ENCODE measurements at regions not wholly inside any gene's neighbourhood (a gene's known extent, or its start where the extent isn't known, plus 50 kb on each side); places are given as distances from the start of the nearest gene placed in this dataset.

GRCh38 chr17:27984816-27985215 is 57.7 kb upstream of the NLK start:
- Histone ChIP-seq H2AFZ (replicated peaks; ENCODE audit: low read length, poor library complexity) (no peak overlapping the region), H3K79me1 (ENCODE audit: low read depth in 1 of 2, low read length in 2 of 2) (no peaks in the 10 kb centered on the region), H2BK20ac (ENCODE audit: low read depth, low read length) (no peak overlapping the region), H2BK120ac (ENCODE audit: low read depth, low read length) (no peak overlapping the region), H3K56ac (ENCODE audit: extremely low read depth, insufficient read depth, low read length) (no peak overlapping the region), H4K8ac (ENCODE audit: low read depth in 2 of 2, low read length in 2 of 2) (no peak overlapping the region), H3K23ac (ENCODE audit: low read depth, low read length) (no peak overlapping the region), H3K9me1 (ENCODE audit: insufficient read depth, low read length) (no peaks in the 10 kb centered on the region), H4K91ac (ENCODE audit: insufficient read depth, low read depth, low read length) (no peak overlapping the region), H3K36me3 (ENCODE audit: control insufficient read depth, insufficient read depth, low read length) (no peaks in the 10 kb centered on the region), H2BK15ac (ENCODE audit: low read depth, low read length) (no peak overlapping the region), H2AK5ac (ENCODE audit: low read depth, low read length) (no peak overlapping the region), H2AK9ac (replicated peaks; ENCODE audit: low read depth, low read length, poor library complexity) (no peak overlapping the region), H3K4ac (ENCODE audit: low read depth, low read length) (no peak overlapping the region), H4K20me1 (ENCODE audit: insufficient read depth, low read length) (no peaks in the 10 kb centered on the region), H2BK5ac (ENCODE audit: low read depth, low read length, poor library complexity, severe bottlenecking) (no peak overlapping the region), H3K27ac (ENCODE audit: insufficient read depth, low read length) (no peak overlapping the region), H3K27me3 (ENCODE audit: control insufficient read depth, insufficient read depth, low read length) (peaks cover 17% of the 10 kb centered on the region), H4K5ac (ENCODE audit: low read depth, low read length) (no peak overlapping the region), H3K4me1 (ENCODE audit: control insufficient read depth, insufficient read depth, low read length) (no peaks in the 10 kb centered on the region), H3K9ac (ENCODE audit: low read depth, low read length) (no peak overlapping the region), H3K14ac (replicated peaks; ENCODE audit: low read depth, low read length) (no peak overlapping the region), H3K9me3 (ENCODE audit: control insufficient read depth, insufficient read depth, low read length) (no peaks in the 10 kb centered on the region), H3K4me3 (ENCODE audit: insufficient read depth, low read depth, low read length) (no peak overlapping the region), H3K4me2 (ENCODE audit: low read depth, low read length) (no peak overlapping the region), H3K18ac (ENCODE audit: low read depth, low read length) (no peak overlapping the region)
- dilution Hi-C loops (cut with HindIII; ENCODE audit: low sequenced_read_pairs, unreplicated experiment) = no loop called here
- in situ Hi-C loops (cut with MboI; ENCODE audit: low sequenced_read_pairs) = no loop called here
- CTCF ChIA-PET = no interaction called here
- DNase-seq = no peak
- ATAC-seq (ENCODE audit: low read depth) = no peak
- BruUV-seq (replicated peaks) = no TSS peak
- TF ChIP-seq FOS (IDR thresholded peaks at IDR 0.05; ENCODE audit: low read depth, low read length) (no peak), ELK1 (IDR thresholded peaks at IDR 0.05; ENCODE audit: borderline replicate concordance, low read depth, low read length) (no peak), BHLHE40 (IDR thresholded peaks at IDR 0.05; ENCODE audit: low read depth, low read length) (no peak), CHD1 (IDR thresholded peaks at IDR 0.05; ENCODE audit: low read depth, low read length) (no peak), CEBPB (IDR thresholded peaks at IDR 0.05; ENCODE audit: low read depth, low read length) (no peak), MXI1 (IDR thresholded peaks at IDR 0.05; ENCODE audit: borderline replicate concordance, low read depth, low read length) (no peak), MAFK (IDR thresholded peaks at IDR 0.05; ENCODE audit: low read depth, low read length) (no peak), RFX5 (IDR thresholded peaks at IDR 0.05; ENCODE audit: low read depth, low read length) (no peak), RCOR1 (IDR thresholded peaks at IDR 0.05; ENCODE audit: insufficient replicate concordance, low read length) (no peak), NFE2L2 (IDR thresholded peaks at IDR 0.05; ENCODE audit: low read depth, low read length) (no peak), SMC3 (IDR thresholded peaks at IDR 0.05; ENCODE audit: low read depth, low read length) (no peak), RAD21 (IDR thresholded peaks at IDR 0.05; ENCODE audit: low read length) (no peak), USF2 (IDR thresholded peaks at IDR 0.05; ENCODE audit: low read depth, low read length) (no peak)
- TF ChIP-seq, protein P1, sequence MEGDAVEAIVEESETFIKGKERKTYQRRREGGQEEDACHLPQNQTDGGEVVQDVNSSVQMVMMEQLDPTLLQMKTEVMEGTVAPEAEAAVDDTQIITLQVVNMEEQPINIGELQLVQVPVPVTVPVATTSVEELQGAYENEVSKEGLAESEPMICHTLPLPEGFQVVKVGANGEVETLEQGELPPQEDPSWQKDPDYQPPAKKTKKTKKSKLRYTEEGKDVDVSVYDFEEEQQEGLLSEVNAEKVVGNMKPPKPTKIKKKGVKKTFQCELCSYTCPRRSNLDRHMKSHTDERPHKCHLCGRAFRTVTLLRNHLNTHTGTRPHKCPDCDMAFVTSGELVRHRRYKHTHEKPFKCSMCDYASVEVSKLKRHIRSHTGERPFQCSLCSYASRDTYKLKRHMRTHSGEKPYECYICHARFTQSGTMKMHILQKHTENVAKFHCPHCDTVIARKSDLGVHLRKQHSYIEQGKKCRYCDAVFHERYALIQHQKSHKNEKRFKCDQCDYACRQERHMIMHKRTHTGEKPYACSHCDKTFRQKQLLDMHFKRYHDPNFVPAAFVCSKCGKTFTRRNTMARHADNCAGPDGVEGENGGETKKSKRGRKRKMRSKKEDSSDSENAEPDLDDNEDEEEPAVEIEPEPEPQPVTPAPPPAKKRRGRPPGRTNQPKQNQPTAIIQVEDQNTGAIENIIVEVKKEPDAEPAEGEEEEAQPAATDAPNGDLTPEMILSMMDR (conservative IDR thresholded peaks at IDR 0.05; ENCODE audit: low read depth, low read length) = no peak
- 30% methylated on average over 2 of the region's 6 CpGs; no CpG with 5 or more reads in 1 of the 2 experiments for WGBS, 2 experiments (ENCODE audit: extremely low coverage in 2 of 2, insufficient read length in 1 of 2)
- intact Hi-C loops (cut with micrococcal nuclease) = no loop called here
- POLR2A ChIA-PET (ENCODE audit: unreplicated experiment) = no interaction called here
